ENCODE measurements at regions not wholly inside any gene's neighbourhood (a gene's known extent, or its start where the extent isn't known, plus 50 kb on each side); places are given as distances from the start of the nearest gene placed in this dataset.
"Not testable (repeated sequence)": the region's sequence is repeated elsewhere in the genome, so short reads cannot be mapped to it uniquely, and the experiment has no call there.

GRCh38 chr2:122651780-122652179 lies 896.3 kb downstream of the TSN start:
- no peak for DNase-seq (ENCODE audit: low spot score)

GRCh38 chr2:122652670-122653069 lies 897.2 kb downstream of the TSN start:
- no peak for DNase-seq (ENCODE audit: low spot score)

GRCh38 chr2:122656403-122656802 lies 901.0 kb downstream of the TSN start:
- no peak for DNase-seq (ENCODE audit: low spot score)

DNA sequence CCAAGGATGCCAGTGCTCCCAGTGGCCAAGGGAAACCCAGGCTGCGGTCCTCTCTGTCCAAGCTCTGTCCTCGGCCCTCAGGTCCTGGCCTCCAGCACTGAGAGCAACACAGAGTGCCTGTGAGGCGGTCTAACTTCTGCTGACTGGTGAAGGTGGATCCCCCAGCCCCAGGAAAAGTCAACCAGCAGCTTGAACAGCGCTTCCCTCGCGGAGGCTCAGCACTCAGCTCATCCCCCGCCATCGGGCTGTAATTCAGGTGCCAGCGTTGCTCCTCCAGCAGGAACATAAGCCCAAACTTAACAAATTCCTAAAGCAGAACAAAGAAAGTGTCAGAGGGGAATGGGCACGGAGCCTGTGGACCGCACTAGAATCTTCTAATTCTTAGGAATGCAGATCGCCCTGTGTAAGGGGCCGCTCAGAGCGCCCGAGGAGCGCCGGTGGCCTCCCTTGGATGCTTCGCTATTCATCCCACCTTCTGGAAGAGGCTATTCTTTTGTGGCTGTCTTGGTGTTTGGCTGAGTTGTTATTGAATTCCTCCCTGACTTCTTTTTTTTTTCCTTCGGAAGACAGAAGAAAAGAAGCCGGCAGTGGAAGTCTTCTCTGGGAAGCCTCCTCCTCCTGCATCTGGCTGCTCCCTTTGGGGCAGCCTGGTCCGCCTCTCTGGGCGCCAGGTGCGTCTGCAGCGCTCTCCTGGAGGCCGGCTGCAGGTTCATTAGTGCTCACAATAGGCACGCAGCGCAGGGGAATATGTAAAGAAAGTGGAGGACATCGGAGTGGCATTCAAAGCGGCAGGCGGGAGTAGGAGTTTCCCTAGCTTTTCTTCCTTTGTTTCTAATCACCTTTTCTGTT lies 905.6 kb downstream of the TSN start:
- DNase-seq (ENCODE audit: low spot score) = no peak

DNA sequence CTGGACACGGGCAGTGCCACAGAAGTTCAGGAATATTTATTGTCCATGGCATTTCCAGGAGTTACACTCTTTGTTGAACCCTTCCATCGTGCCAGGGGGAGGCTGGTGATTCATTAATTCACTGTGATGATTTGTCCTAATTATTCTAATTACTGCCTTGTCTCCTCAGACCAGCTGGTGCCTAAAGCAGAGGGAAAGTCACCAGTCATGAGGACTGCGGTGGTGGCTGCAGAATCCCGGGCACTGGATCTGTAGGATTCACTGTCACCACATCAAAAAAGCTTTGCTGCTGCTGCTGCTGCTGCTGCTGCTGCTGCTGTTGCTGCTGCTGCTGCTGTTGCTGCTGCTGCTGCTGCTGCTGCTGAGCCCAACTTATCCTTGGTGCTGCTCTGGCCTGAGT lies 908.2 kb downstream of the TSN start:
- DNase-seq (ENCODE audit: low spot score) = no peak

- no peak for DNase-seq (ENCODE audit: low spot score)
These were observed 914.2 kb downstream of the TSN start for GRCh38 chr2:122669627-122670026.

DNA sequence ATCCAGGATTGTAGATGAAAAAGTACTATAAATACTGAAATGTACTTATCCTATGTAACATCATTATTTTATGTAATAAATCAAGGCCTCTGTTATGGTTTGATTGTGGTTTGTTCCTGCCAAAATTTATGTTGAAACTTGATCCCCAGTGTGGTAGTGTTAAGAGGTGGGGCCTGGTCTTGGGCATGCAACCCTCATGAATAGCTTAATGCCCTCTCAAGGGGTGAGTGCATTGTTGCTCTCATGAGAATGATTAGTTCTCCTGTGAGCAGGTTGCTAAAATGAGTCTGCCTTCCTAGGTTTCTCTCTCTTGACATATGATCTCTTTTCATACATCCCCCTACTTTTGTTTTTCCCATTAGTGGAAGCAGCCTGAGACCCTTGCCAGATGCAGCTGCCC lies 915.4 kb downstream of the TSN start:
- DNase-seq (ENCODE audit: low spot score) = no peak

DNA sequence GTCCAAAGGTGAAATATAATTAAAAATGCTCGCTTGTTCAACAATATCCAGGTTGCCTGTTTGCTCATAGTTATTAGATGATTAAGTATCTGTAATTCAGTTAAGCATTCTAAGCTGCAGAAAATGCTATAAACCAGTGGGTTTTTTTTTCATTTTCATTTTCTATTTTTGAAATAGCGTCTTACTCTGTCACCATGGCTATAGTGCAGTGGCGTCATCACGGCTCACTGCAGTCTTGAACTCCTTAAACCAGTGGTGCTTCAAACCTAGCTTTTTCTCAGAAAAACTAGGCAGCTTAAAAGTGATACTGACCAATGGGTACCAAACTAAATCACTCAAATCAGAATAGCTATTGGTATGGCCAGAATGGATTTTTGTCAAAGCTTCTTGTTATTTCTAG lies 925.2 kb downstream of the TSN start:
- no peak for DNase-seq (ENCODE audit: low spot score)

GRCh38 chr2:122681626-122682025 lies 926.2 kb downstream of the TSN start:
- DNase-seq (ENCODE audit: low spot score) = no peak

DNA sequence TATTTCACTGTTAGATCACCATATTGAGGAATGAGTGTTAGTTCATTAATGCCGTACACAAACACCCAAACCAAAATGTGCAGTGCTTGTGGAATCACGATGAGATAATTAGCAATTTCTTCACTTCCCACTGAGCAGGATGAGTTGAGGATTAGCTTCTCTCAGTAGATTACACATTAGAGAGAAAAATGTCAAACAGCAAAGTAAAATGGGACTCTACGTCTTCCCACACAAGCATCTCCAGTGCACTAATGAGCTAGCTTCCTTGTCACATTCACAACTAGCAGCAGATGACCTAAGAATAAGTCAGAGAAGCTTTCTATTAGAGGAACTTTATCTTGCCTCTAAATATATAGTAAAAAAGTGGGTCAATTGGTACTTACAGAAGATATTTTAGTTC lies 926.9 kb downstream of the TSN start:
- DNase-seq (ENCODE audit: low spot score) = no peak

- DNase-seq (ENCODE audit: low spot score) = no peak
These were observed 927.6 kb downstream of the TSN start for GRCh38 chr2:122683018-122683417.

DNA sequence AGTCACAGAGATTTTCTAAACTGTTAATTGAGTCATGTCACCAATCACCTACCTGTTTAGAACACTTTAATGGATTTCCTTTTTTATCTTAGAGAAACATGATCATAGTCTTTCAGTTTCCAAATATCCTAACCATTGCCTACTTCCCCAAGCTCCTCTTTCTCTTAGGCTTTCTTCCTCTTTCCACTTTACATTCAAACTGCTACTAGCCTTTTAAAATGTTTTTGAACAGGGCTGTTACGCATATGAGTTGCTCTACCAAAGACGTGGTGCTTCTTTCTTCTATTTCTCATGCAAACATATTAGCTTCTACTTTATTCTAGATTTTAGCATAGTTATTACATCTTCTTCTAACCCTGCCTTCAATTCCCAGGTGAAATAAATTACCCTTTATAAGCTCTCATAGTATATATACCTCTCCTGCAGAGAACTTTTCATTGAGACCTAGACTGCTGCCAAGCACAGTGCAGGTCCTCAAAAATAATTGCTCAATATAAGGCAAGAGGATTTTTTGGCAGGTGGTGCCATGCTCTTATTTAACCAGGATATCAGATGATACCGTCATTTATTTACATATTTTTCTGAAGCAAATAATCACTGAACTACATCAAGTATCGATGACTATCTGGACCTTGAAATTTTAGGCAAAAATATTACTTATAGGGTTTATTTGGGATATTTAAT lies 937.1 kb downstream of the TSN start:
- no peak for DNase-seq (ENCODE audit: low spot score)

- no peak for DNase-seq (ENCODE audit: low spot score)
These were observed 942.0 kb downstream of the TSN start for GRCh38 chr2:122697415-122697814.

DNA sequence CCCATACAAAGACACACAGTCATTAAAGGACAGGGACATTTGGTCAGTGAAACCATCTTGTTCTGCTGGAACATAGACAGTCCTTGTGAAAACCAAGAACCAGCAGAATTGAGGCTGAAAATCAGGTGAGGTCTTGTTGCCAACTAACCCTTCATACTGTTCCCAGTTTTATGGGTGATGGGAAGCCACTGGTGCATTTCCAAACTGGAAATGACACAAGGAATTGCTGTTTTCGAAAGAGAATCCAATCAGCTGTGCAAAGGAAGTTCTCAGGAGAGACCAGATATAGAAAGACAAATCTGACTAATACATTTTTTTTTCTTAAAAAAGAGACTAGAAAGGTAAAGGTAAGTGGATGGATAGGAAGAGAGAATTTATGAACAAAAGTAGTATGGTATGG lies 948.2 kb downstream of the TSN start:
- DNase-seq (ENCODE audit: low spot score) = no peak

DNA sequence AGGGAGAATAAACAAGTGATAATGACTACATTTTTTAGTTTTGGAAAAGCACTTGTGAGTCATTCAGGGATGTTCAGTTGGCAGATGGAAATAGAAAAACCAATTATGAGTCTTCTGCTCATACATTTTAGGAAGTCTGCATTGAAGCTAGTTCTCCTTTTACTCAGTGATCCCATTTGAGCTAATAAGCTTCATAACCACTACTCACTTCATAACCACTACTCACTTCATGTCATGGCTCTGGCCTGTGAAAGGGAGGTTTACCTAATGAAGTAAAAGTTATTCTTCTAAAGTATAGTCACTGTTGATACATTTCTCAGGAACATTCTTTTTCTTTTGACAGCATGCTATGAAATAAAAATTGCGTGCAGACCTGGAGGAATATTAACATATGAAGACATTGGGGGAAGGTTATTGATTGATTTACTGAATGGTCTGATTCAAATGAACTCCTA lies 948.7 kb downstream of the TSN start:
- DNase-seq (ENCODE audit: low spot score) = no peak

GRCh38 chr2:122705746-122706145 lies 950.3 kb downstream of the TSN start:
- no peak for DNase-seq (ENCODE audit: low spot score)

GRCh38 chr2:122706757-122707223 lies 951.3 kb downstream of the TSN start:
- no peak for DNase-seq (ENCODE audit: low spot score)

- no peak for DNase-seq (ENCODE audit: low spot score)
These were observed 951.9 kb downstream of the TSN start for GRCh38 chr2:122707224-122707824.

- no peak for DNase-seq (ENCODE audit: low spot score)
These were observed 954.6 kb downstream of the TSN start for GRCh38 chr2:122710049-122710448.

DNA sequence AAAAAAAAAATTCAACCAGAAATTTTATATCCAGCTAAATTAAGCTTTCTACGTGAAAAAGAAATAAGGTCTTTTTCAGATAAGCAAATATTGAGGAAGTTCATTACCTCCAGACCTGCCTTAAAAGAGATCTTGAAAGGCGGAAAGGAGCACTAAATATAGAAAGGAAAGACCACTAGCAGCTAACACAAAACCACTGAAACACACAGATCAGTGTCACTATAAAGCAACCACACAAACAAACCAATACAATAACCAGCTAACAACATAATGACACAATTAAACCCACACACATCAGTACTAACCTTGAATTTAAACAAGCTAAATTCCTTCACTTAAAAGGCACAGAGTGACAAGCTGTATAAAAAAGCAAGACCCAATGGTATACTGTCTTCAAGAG lies 958.3 kb downstream of the TSN start:
- DNase-seq (ENCODE audit: low spot score) = no peak

DNA sequence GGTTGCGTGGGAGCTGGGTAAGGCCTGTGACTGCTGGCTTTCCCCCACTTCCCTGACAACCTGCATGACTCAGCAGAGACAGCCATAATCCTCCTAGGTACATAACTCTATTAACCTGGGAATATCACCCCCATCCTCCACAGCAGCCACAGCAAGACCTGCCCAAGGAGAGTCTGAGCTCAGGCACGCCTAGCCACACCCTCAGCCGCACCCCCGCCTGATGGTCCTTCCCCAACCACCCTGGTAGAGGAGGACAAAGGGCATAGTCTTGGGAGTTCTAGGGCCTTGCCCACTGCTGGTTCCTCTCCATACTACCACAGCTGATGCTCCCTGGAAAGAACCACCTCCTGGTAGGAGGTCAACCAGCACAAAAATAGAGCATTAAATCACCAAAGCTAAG lies 965.4 kb downstream of the TSN start:
- DNase-seq (ENCODE audit: low spot score) = not testable (repeated sequence)

DNA sequence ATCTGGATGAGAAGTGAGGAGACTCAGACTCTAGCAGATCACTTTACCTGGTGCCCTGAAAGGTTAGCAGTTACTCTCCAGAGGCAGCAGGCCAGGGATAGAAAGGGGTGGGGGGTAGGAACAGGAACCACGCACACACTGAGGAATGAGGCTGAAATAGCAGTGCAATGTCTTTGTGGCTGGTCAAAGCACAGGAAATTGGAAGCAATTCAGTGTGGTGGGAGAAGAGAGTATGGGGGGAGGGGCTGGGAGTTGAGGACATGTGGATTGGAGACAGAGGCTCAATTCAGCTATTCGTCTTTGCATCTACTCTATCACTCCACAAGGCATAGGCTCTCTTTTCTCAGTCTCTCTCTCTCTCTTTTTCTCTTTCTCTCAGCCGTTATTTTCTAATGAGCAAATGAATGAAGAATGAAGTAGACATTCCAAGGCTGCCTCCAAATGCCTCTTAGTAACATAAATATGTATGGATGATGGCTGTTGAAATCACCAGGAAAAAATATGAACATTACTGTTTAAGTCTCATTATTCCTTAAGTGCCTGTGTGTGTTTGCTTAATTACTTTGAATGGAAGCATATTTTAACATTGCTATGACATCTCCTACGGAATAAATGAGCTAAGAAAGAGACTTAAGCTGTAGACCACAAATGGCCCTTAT lies 979.4 kb downstream of the TSN start:
- DNase-seq (ENCODE audit: low spot score) = no peak
